Nephron progenitor cell (in vitro differentiated cells): ENCODE measurements at regions not wholly inside any gene's neighbourhood (a gene's known extent, or its start where the extent isn't known, plus 50 kb on each side); places are given as distances from the start of the nearest gene placed in this dataset.
"Not testable (repeated sequence)": the region's sequence is repeated elsewhere in the genome, so short reads cannot be mapped to it uniquely, and the experiment has no call there.

Experiments used
- DNase-seq: peaks from one replicate; pipeline ENCODE4 v3.0.0; 2021
- H3K27ac Mint-ChIP-seq: 2 replicates; pipeline ENCODE4 v1.8.0; 2021; ENCODE audit warnings: mild to moderate bottlenecking, moderate library complexity, mixed read lengths
- H3K27me3 Mint-ChIP-seq: 2 replicates; pipeline ENCODE4 v1.8.0; 2021; ENCODE audit warnings: mild to moderate bottlenecking, low read depth, mixed read lengths; ENCODE audit not compliant: poor library complexity
- H3K36me3 Mint-ChIP-seq: 2 replicates; pipeline ENCODE4 v1.8.0; 2021; ENCODE audit warnings: low read depth, mixed read lengths
- H3K4me1 Mint-ChIP-seq: 2 replicates; pipeline ENCODE4 v1.8.0; 2021; ENCODE audit warnings: mixed read lengths
- H3K4me3 Mint-ChIP-seq: 2 replicates; pipeline ENCODE4 v1.8.0; 2021; ENCODE audit warnings: mild to moderate bottlenecking, moderate library complexity, mixed read lengths
- H3K9me3 Mint-ChIP-seq: 2 replicates; pipeline ENCODE4 v1.8.0; 2021; ENCODE audit warnings: mild to moderate bottlenecking, moderate library complexity, mixed read lengths
- TF ChIP-seq, protein P1 (sequence below): fragments of 200-600 bp; sonication (generic); IDR thresholded peaks from 2 replicates; pipeline ENCODE4 v1.5.0; 2021; ENCODE audit warnings: antibody characterized with exemption

DNA sequence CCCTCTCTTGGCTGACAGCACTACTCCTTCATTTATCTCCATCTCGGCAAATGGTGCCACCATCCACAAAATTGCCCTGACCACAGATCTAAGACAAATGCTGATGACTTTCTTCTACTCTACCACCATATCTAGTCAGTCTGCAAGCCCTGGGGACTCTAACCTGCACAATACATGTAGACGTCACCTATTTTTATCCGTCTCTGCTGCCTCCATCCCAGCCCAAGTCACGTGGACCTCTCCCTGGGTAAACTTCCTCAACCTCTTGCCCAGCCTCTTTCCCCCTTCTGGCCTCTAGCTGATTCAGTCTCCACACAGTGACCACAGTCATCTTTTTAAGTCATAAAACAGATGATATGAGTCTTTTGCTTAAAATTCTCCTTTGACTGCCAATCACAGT is 1203.0 kb downstream of the AACS start:
- TF ChIP-seq, protein P1, sequence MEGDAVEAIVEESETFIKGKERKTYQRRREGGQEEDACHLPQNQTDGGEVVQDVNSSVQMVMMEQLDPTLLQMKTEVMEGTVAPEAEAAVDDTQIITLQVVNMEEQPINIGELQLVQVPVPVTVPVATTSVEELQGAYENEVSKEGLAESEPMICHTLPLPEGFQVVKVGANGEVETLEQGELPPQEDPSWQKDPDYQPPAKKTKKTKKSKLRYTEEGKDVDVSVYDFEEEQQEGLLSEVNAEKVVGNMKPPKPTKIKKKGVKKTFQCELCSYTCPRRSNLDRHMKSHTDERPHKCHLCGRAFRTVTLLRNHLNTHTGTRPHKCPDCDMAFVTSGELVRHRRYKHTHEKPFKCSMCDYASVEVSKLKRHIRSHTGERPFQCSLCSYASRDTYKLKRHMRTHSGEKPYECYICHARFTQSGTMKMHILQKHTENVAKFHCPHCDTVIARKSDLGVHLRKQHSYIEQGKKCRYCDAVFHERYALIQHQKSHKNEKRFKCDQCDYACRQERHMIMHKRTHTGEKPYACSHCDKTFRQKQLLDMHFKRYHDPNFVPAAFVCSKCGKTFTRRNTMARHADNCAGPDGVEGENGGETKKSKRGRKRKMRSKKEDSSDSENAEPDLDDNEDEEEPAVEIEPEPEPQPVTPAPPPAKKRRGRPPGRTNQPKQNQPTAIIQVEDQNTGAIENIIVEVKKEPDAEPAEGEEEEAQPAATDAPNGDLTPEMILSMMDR, result no peak
- no peak overlapping the region for H3K4me3 Mint-ChIP-seq
- H3K4me1 Mint-ChIP-seq, result no peaks in the 10 kb centered on the region
- H3K36me3 Mint-ChIP-seq, result no peaks in the 10 kb centered on the region
- peaks cover 3% of the 10 kb centered on the region for H3K27me3 Mint-ChIP-seq
- H3K27ac Mint-ChIP-seq, result no peak overlapping the region
- no peak for DNase-seq
- H3K9me3 Mint-ChIP-seq, result no peaks in the 10 kb centered on the region

DNA sequence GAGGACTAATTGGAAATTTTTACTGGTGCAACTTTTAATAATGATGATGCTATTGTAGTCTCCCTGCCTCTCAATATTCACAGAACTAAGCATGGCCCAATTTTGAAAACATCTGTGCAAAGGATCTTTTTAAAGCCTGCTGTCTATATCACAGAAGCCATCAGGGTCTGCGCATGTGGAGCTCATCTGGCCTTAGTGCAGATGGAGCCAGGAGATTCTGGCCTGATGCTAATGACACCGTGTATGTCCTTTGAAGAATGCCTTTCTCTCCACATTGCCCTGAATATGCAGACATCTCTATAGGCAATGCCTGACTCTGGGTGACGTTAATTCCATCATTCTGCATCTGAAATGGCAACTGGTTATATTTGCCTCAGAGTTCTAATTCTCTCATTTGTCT is 1205.9 kb downstream of the AACS start:
- Mint-ChIP-seq H3K36me3 (no peaks in the 10 kb centered on the region), H3K4me1 (no peaks in the 10 kb centered on the region), H3K27ac (no peak overlapping the region), H3K9me3 (no peaks in the 10 kb centered on the region), H3K4me3 (no peak overlapping the region), H3K27me3 (peaks cover 9% of the 10 kb centered on the region)
- DNase-seq, result no peak
- TF ChIP-seq, protein P1, result no peak

DNA sequence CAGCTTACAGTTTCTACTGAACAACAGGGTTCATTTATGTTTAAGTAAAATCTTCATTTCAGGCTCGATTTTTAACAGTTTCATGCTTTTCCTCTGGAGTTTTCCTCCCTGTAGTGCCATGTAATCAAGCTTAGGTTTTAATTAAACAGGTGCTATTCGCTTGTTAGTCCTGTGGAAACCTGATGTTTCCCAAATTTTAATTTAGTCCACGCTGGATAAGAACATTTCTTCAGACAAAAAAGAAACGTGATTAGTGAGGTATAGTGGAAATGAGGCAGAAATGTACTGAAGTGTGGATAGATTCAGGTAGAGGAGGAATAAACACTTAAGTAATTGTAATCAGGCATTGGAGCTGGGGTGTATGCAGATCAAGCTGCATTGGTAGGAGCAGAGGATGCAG is 1217.5 kb downstream of the AACS start:
- Mint-ChIP-seq H3K4me1 (no peaks in the 10 kb centered on the region), H3K9me3 (peaks cover 8% of the 10 kb centered on the region), H3K36me3 (no peaks in the 10 kb centered on the region), H3K4me3 (no peak overlapping the region), H3K27ac (no peak overlapping the region), H3K27me3 (peaks cover 11% of the 10 kb centered on the region)
- TF ChIP-seq, protein P1, result no peak
- no peak for DNase-seq

DNA sequence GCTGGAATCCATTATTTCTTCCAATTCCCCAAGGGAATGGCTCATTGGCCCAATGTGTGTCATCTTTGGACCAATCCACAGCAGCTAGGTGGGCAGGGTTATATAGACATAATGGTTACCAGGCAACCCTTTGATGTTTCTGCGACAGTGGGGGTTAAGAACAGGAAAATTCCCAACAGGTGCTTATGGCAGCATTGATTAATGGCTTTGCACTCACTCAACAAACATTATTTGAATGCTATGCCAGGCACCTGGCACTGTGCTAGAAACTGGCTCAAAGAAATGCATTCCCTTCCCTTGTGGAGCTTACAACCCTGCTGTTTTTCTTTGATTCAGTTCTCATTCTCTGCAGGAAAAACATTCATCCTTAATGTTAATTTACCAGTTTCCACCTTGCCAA is 1221.0 kb downstream of the AACS start:
- H3K36me3 Mint-ChIP-seq, result no peaks in the 10 kb centered on the region
- peaks cover 12% of the 10 kb centered on the region for H3K9me3 Mint-ChIP-seq
- DNase-seq, result no peak
- no peak overlapping the region for H3K27ac Mint-ChIP-seq
- H3K27me3 Mint-ChIP-seq, result peaks cover 5% of the 10 kb centered on the region
- H3K4me1 Mint-ChIP-seq, result no peaks in the 10 kb centered on the region
- H3K4me3 Mint-ChIP-seq, result no peak overlapping the region
- TF ChIP-seq, protein P1, result no peak

DNA sequence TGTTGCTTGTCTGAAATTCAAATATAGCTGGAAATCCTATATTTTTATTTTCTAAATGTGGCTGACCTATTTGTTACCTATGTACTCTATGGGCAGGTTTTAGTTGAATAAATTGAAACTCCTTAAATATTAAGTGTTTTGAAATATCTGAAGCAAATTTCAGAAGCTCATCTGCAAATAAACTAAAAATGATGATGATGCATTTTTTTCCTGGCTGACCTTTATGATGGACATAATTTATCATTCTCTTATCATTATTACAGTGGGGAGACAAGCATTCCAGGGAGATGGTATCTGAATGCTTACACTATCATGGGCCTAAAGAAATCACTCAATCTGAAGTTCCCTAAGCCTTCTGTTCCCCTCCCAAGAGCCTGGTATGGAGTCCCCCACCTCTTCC is 1225.2 kb downstream of the AACS start:
- Mint-ChIP-seq H3K36me3 (no peaks in the 10 kb centered on the region), H3K4me3 (no peak overlapping the region), H3K4me1 (no peaks in the 10 kb centered on the region), H3K27me3 (no peaks in the 10 kb centered on the region), H3K27ac (no peak overlapping the region), H3K9me3 (peaks cover 22% of the 10 kb centered on the region)
- DNase-seq, result no peak
- TF ChIP-seq, protein P1, result no peak

DNA sequence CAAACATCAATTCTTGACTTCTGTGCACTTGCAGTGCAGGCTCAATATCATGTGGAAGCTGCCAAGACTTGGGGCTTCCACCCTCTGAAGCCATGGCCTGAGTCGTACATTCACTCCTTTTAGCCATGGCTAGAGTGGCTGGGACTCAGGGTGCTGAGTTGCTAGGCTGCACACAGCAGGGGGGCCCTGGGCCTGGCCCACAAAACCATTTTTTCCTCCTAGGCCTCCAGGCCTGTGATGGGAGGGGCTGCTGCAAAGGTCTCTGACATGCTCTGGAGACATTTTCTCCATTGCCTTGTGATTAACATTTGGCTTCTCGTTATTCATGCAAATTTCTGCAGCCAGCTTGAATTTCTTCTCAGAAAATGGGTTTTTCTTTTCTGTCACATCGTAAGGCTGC is 1226.8 kb downstream of the AACS start:
- not testable (repeated sequence) for H3K4me1 Mint-ChIP-seq, H3K36me3 Mint-ChIP-seq, H3K4me3 Mint-ChIP-seq, H3K27ac Mint-ChIP-seq, H3K27me3 Mint-ChIP-seq, DNase-seq
- H3K9me3 Mint-ChIP-seq, result peaks cover 22% of the 10 kb centered on the region
